Stimulated activated CD4-positive, alpha-beta T cell treated with anti-CD3 and anti-CD28 coated beads, Interleukin-15, amount 100 ng/mL, for 24 hours (primary cell): ENCODE measurements at regions not wholly inside any gene's neighbourhood (a gene's known extent, or its start where the extent isn't known, plus 50 kb on each side); places are given as distances from the start of the nearest gene placed in this dataset.

Experiments used
- DNase-seq: peaks from one replicate; pipeline ENCODE4 v3.0.0-alpha.2; 2020

- DNase-seq, result no peak
Observed at GRCh38 chr4:112896609-112897190, 152.8 kb upstream of the ANK2 start.

DNA sequence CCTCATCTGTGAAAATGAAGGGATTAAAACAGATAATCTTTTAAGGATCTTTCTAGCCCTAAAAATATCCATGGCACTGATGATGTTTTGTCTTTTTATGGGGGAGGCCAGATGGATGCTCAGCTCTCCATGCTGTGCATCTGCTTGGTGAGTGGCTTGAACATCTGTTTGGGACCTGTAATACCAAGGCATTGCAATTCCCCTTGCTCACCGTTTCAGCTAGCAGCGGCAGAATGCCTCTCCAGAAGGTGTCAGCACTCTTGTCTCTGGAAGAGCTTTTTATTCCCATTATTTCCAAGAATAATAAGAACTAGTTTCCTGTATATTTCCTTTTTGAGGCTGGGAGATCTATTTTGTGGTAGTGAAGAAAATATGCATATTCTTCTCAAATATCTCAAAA, 151.9 kb upstream of the ANK2 start:
- no peak for DNase-seq

DNA sequence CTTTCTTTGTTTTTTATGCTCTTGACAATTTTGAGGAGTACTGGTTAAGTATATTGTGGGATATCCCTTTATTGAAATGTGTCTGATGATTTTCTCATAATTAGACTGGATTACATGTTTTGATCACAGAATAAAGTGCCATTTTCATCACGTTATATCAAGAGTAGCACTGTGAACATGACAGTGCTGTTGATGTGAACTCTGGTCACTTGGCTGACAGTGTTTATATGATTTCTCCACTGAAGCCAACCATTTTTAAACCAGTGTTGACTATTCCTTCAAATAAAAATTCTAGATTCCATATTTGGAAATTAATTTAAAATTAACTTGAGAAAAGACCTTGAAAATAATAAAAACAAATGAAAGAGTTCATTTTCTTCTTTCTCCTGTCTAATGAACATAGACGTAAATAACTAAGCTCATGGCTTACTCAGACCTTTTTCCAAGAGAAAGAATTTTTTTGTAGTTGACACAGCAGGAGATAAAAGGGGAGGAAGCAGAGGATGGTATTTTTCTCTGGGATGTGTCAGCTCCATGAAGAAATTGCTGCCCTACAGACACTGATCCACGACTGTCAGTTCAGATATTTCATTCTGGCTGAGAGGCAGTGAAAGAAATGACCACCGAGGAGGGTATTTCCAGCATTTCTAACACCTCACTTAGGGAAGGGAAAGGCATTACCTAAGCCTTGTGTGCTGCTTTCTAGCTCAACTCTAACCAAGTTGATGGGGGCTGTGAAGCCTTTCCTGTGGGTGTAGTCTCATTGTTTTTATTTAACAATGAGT, 150.9 kb upstream of the ANK2 start:
- DNase-seq, result no peak

- DNase-seq, result no peak
Observed at GRCh38 chr4:112900416-112900815, 149.0 kb upstream of the ANK2 start.

DNA sequence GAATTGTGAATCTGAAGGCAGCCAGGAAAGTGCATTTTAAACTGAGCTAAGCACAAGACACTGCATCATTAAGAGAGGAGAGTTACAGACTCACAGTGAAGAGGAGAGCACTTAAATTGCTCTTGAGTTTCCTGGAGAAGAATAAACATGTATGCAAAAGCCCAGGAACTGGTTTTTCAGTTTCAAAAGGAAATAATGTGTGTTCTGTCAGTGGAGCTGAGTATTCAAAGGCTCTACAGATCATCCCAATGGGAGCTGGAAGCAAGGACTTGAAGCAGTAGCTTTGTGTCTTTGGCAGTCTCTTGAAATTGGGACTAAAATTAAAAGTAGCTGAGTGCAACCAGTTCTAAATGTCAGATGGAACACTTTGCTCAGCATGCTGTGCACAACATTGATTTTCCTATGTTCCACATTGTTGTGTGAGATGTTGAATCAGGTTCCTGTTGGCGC, 147.5 kb upstream of the ANK2 start:
- DNase-seq, result no peak

DNA sequence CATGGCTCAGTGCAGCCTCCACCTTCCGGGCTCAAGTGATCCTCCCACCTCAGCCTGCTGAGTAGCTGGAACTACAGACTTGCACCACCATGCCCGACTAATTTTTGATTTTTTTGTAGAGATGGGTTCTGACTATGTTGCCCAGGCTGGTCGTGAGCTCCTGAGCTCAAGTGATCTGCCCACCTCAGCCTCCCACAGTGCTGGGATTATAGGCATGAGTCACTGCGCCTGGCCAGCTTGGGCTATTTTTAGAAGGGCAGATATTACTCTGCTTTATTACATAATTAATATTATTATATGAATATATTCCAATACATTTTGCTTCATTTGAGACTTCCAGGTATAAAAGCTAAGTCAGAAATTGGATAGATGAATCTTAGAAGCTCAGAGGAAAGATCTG, 143.7 kb upstream of the ANK2 start:
- DNase-seq, result no peak

GRCh38 chr4:112908511-112908910, 140.9 kb upstream of the ANK2 start:
- DNase-seq, result no peak

DNA sequence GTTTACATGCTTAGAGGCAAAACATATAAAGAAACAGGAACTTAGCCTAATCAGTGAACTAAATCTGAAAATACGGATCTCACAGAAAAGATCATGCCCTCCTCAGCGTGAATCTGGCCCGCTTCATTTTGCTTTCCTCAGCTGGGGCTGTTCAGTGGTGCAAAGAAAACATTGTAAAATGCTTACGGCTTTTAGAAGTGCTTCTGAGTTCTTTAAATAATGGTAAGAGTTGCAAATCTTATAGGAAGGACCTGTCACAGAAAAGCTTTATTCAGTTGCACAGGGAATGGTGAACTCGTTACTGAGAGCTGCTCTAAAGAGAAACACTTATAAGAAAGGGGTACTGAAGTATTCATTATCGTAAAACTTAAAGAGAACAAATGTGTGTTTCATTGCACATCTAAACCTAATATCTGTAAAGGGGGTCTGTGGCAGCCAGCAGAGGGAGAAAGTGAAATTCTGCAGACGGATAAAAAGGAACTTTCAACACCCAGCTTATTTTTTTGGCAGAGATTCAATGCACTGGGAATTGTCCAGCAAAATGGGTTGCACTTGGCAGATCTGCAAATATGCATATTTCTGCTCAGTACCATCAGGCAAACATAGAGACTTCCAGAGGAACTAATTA, 139.2 kb upstream of the ANK2 start:
- no peak for DNase-seq

DNA sequence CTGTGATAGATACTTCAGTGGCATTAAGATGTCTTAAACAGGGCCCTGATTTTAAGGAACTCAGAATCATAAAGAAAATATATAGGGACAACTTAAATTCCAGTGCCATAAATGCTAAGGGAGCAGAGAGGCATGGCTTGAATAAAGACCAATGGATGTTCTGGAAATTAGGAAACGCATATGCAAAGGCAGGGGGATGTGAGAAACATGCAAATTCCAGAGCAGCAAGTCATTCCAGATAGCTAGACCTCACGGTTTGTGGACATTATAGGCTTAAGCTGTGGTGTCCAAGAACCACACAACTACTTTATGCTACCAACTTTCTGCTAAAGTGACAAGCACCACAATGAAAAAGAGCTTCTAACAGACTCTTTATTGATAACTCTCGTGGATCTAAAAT, 132.6 kb upstream of the ANK2 start:
- no peak for DNase-seq

GRCh38 chr4:112923516-112923915, 125.9 kb upstream of the ANK2 start:
- DNase-seq, result no peak

DNA sequence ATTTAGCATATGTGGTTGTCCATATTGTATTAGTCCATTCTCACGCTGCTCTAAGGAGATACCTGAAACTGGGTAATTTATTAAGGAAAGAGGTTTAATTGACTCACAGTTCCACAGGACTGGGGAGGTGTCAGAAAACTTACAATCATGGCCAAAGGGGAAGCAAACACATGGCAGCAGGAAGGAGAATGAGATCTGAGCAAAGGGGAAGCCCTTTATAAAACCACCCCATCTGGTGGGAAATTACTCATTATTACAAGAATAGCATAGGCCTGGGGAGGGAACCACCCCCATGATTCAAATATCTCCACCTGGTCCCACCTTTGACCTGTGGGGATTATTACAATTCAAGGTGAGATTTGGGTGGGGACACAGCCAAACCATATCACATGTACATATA, 122.6 kb upstream of the ANK2 start:
- DNase-seq, result no peak

- DNase-seq, result no peak
Observed at GRCh38 chr4:112927544-112927943, 121.9 kb upstream of the ANK2 start.

DNA sequence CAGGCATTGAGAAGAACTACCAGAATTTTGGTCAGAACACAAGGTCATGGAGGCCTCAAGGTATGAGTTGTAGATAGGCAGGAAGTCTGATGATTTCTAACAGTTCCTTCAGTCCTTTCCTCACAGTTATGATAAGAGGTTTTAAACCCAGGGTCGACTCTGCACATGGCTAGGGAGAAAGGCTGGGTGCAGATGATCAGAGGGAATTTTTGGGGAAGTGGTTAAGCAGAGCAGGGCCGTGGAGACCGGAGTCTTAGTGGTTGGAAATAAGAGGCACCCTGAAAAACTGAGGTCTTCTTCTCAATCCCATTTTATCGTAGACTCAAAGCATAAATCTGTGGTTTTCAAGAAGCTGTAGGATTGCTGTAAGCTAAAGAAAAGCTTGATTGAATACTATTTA, 118.5 kb upstream of the ANK2 start:
- DNase-seq, result no peak

GRCh38 chr4:112933790-112934189, 115.7 kb upstream of the ANK2 start:
- no peak for DNase-seq

DNA sequence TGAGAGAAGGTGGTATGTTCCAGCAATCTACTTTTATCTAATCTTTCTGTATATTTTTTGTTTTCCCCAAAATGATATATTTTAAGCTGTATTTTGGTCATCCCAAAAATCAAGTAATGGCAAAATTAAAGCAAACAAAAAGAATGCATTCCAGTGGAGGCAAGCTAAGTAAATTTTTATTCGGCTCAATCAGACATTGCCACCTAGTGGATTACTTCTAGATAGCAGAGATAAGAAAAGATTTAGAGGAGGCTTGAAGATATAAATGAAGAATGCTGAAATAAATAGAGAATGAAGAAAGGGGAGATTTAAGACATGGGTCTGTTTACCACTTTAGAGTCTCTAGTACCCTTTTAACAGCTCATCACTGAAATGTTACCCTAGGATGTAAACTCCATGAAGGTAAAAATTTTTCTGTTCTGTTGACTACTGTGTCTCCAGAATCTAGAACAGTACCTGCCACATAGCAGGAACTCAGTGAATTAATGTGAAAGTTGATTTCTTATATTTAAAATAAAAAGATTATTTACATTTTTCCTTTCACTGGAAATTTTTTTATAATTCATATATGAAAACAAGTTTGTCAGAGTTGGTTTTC, 110.9 kb upstream of the ANK2 start:
- no peak for DNase-seq

- DNase-seq, result no peak
Observed at GRCh38 chr4:112939901-112940300, 109.6 kb upstream of the ANK2 start.

GRCh38 chr4:112940336-112940735, 109.1 kb upstream of the ANK2 start:
- no peak for DNase-seq

DNA sequence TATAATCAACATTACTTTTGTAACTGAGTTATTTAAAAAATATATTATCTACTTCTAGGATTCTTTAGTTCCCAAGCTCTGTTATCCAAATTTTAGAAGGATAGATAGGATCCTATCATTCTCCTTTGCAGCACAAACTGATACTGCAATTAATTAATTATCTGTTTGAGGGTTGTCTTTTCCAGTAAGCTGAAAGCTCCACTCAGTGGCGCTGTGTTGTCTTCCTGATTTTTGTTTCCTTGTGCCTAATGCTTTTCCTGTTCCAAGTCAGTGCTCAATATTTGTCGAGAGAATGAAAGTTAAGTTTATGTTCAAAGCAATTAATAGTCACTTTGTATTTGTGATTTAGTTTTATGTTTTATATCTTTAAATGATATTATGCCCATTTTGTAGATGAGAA, 107.4 kb upstream of the ANK2 start:
- no peak for DNase-seq

- no peak for DNase-seq
Observed at GRCh38 chr4:112942997-112943396, 106.5 kb upstream of the ANK2 start.

DNA sequence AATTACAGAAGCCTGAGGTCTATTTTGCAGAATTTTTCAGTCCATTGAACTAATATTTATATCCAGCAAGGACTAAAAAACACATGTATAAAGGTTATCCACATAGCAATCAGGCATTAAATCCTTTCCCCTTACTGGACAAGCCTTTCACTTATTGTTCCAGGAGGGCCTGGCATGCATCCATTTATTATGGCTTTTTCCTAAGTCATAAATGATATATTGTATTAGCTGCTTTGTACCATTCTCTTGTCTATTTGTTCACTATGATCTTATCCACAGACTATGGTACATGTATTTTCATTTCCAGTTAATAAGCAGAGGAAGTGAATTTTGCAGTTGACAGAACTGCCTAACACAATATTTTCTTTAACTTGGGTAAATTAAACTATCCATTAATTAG, 105.4 kb upstream of the ANK2 start:
- DNase-seq, result no peak

GRCh38 chr4:112946127-112946526, 103.3 kb upstream of the ANK2 start:
- DNase-seq, result no peak

GRCh38 chr4:112947616-112948015, 101.8 kb upstream of the ANK2 start:
- DNase-seq, result no peak

GRCh38 chr4:112951362-112952312, 97.8 kb upstream of the ANK2 start:
- no peak for DNase-seq
